GM13976 (cell line): ENCODE measurements at regions not wholly inside any gene's neighbourhood (a gene's known extent, or its start where the extent isn't known, plus 50 kb on each side); places are given as distances from the start of the nearest gene placed in this dataset.

Experiments
- DNase-seq: peaks from one replicate; pipeline ENCODE4 v3.0.0; 2012; ENCODE audit warnings: low spot score
- CTCF ChIP-seq: IDR thresholded peaks from 2 replicates; pipeline ENCODE4 v1.5.1; 2012; ENCODE audit warnings: borderline replicate concordance, mild to moderate bottlenecking; ENCODE audit not compliant: insufficient read depth; ENCODE audit errors: extremely low read depth, missing control alignments, control extremely low read depth
- in situ Hi-C: fragments of 300-500 bp; cut with MboI; formaldehyde crosslinking; loops from one replicate; pipeline ENCODE4 v1.12.0; 2022; ENCODE audit warnings: low sequenced_read_pairs, mixed read lengths, inconsistent platforms; ENCODE audit not compliant: unreplicated experiment

DNA sequence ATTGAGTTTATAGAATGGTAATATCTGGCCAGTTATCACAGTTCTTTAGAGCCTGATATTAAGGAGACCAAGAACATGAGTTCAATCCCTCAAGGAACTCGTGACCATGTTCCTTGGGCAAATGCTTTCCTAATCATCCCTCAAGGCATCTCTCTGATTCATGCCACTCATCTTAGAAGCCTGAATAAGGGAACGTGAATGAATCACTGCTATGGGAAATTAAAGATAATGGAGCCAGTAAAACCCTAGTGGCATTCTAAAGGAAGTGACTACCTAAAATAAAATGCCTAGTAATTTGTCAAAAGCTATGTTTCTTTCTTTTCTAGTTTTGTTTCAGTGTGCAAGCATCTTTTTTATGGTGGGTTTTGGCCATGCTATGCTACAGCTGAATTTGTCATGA, 1161.3 kb downstream of the C4orf33 start:
- no peak for TF ChIP-seq CTCF
- DNase-seq = no peak
- in situ Hi-C loops = no loop called here

GRCh38 chr4:130266814-130267213, 1170.9 kb downstream of the C4orf33 start:
- in situ Hi-C loops = no loop called here
- DNase-seq = no peak
- TF ChIP-seq CTCF = no peak

GRCh38 chr4:130288576-130288975, 1192.6 kb downstream of the C4orf33 start:
- no peak for DNase-seq
- TF ChIP-seq CTCF = no peak
- in situ Hi-C loops = no loop called here

DNA sequence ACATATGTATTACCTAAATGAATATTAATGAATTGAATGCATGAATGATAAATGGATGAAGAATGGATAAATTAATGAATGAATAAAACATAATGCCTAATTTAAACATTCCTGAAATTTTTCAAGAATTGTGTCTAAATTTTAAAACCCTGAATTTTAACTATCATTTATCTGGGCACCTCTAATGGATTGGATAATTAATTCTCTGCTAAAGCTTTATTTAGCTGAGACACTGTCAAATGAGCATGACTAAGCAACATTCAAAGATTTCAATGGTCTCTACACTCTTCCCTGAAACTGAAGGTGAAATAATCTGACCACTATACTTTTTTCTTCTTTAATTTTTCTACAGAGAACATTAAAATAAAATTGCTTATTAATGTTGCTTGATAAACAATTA, 1197.7 kb downstream of the C4orf33 start:
- in situ Hi-C loops = no loop called here
- DNase-seq = no peak
- TF ChIP-seq CTCF = no peak

GRCh38 chr4:130296448-130296847, 1200.5 kb downstream of the C4orf33 start:
- no peak for DNase-seq
- in situ Hi-C loops = no loop called here
- no peak for TF ChIP-seq CTCF

GRCh38 chr4:130306566-130306965, 1210.6 kb downstream of the C4orf33 start:
- DNase-seq = no peak
- TF ChIP-seq CTCF = no peak
- in situ Hi-C loops = no loop called here

- no peak for DNase-seq
- TF ChIP-seq CTCF = no peak
- in situ Hi-C loops = no loop called here
Observed at GRCh38 chr4:130309221-130309620, 1213.3 kb downstream of the C4orf33 start.
